Ishikawa (cell line): ENCODE measurements at regions not wholly inside any gene's neighbourhood (a gene's known extent, or its start where the extent isn't known, plus 50 kb on each side); places are given as distances from the start of the nearest gene placed in this dataset.

ENCODE experiments used
- CREB1 ChIP-seq: IDR thresholded peaks from 2 replicates; pipeline ENCODE4 v1.6.1; 2012; ENCODE audit warnings: low read depth
- EP300 ChIP-seq: IDR thresholded peaks from 2 replicates; pipeline ENCODE4 v1.6.1; 2012; ENCODE audit warnings: borderline replicate concordance
- FOXM1 ChIP-seq: IDR thresholded peaks from 2 replicates; pipeline ENCODE4 v1.6.1; 2012; ENCODE audit warnings: low read depth, borderline replicate concordance
- MAX ChIP-seq: IDR thresholded peaks from 2 replicates; pipeline ENCODE4 v1.6.1; 2012
- NFIC ChIP-seq: IDR thresholded peaks from 2 replicates; pipeline ENCODE4 v1.6.1; 2012
- RAD21 ChIP-seq: IDR thresholded peaks from 2 replicates; pipeline ENCODE4 v1.6.1; 2012; ENCODE audit warnings: low read depth
- REST ChIP-seq: IDR thresholded peaks from 2 replicates; pipeline ENCODE4 v1.6.1; 2012; ENCODE audit warnings: low read depth, mild to moderate bottlenecking
- TAF1 ChIP-seq: IDR thresholded peaks from 2 replicates; pipeline ENCODE4 v1.6.1; 2012; ENCODE audit warnings: low read depth, mild to moderate bottlenecking
- TCF12 ChIP-seq: IDR thresholded peaks from 2 replicates; pipeline ENCODE4 v1.6.1; 2012; ENCODE audit warnings: low read depth
- USF1 ChIP-seq: IDR thresholded peaks from 2 replicates; pipeline ENCODE4 v1.6.1; 2012
- YY1 ChIP-seq: IDR thresholded peaks from 2 replicates; pipeline ENCODE4 v1.6.1; 2012; ENCODE audit warnings: low read depth
- ZBTB7A ChIP-seq: IDR thresholded peaks from 2 replicates; pipeline ENCODE4 v1.6.1; 2012; ENCODE audit warnings: low read depth

GRCh38 chr5:123753937-123754891 is 242.2 kb downstream of the CSNK1G3 start:
- TF ChIP-seq REST (no peak), TAF1 (no peak), EP300 (no peak), MAX (no peak), USF1 (no peak), TCF12 (no peak), FOXM1 (no peak), YY1 (no peak), CREB1 (no peak), RAD21 (no peak), ZBTB7A (no peak), NFIC (no peak)
